Neural crest cell (in vitro differentiated cells): ENCODE measurements at regions not wholly inside any gene's neighbourhood (a gene's known extent, or its start where the extent isn't known, plus 50 kb on each side); places are given as distances from the start of the nearest gene placed in this dataset.

ENCODE experiments used
- DNase-seq: peaks from one replicate; pipeline ENCODE4 v3.0.0; 2021; ENCODE audit warnings: low read depth, mixed read lengths, low spot score
- H3K27ac Mint-ChIP-seq: one replicate; pipeline ENCODE4 v1.8.0; 2021; ENCODE audit warnings: mild to moderate bottlenecking, mixed read lengths; ENCODE audit not compliant: unreplicated experiment
- H3K27me3 Mint-ChIP-seq: 2 replicates; pipeline ENCODE4 v1.8.0; 2021; ENCODE audit warnings: low read depth, mild to moderate bottlenecking, mixed read lengths
- H3K36me3 Mint-ChIP-seq: 2 replicates; pipeline ENCODE4 v1.8.0; 2021; ENCODE audit warnings: low read depth, mild to moderate bottlenecking, mixed read lengths
- H3K4me1 Mint-ChIP-seq: 2 replicates; pipeline ENCODE4 v1.8.0; 2021; ENCODE audit warnings: mixed read lengths
- H3K4me3 Mint-ChIP-seq: one replicate; pipeline ENCODE4 v1.8.0; 2021; ENCODE audit warnings: mild to moderate bottlenecking, mixed read lengths
- H3K9me3 Mint-ChIP-seq: 2 replicates; pipeline ENCODE4 v1.8.0; 2021; ENCODE audit warnings: mixed read lengths
- CTCF ChIP-seq: fragments of 200-600 bp; sonication (generic); conservative IDR thresholded peaks from 2 replicates; pipeline ENCODE4 v1.5.0; 2021; ENCODE audit warnings: antibody characterized with exemption, mild to moderate bottlenecking

DNA sequence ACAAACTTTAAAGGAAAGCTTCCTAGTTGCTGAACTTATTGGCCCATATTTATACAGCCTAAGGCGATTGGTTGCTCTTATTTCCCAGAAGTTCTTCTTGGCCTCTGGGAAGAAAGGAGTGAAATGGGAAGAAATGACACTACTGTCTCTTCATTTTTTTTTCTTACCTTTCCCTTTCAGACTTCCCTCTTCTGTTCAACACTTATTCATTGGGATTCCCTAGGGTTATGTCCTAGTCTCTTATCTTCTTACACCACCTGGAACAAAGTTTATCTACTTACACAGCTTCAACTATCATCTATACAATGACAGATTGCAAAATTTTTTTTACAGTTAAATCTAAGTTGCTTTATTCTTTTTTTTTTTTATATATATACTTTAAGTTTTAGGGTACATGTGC lies 68.0 kb downstream of the SNX12 start:
- H3K4me3 Mint-ChIP-seq, result no peak overlapping the region
- H3K9me3 Mint-ChIP-seq, result peaks cover 2% of the 10 kb centered on the region
- H3K4me1 Mint-ChIP-seq, result peaks cover 7% of the 10 kb centered on the region
- no peak for TF ChIP-seq CTCF
- no peak overlapping the region for H3K27ac Mint-ChIP-seq
- DNase-seq, result no peak
- H3K27me3 Mint-ChIP-seq, result no peaks in the 10 kb centered on the region
- no peaks in the 10 kb centered on the region for H3K36me3 Mint-ChIP-seq

GRCh38 chrX:70998411-70999027 lies 67.6 kb upstream of the SLC7A3 start:
- peak; percentile 5 for DNase-seq
- TF ChIP-seq CTCF, result peak; percentile 52
- Mint-ChIP-seq H3K4me1 (peaks cover 7% of the 10 kb centered on the region), H3K4me3 (no peak overlapping the region), H3K36me3 (peaks cover 2% of the 10 kb centered on the region), H3K9me3 (peaks cover 10% of the 10 kb centered on the region), H3K27ac (no peak overlapping the region), H3K27me3 (no peaks in the 10 kb centered on the region)

DNA sequence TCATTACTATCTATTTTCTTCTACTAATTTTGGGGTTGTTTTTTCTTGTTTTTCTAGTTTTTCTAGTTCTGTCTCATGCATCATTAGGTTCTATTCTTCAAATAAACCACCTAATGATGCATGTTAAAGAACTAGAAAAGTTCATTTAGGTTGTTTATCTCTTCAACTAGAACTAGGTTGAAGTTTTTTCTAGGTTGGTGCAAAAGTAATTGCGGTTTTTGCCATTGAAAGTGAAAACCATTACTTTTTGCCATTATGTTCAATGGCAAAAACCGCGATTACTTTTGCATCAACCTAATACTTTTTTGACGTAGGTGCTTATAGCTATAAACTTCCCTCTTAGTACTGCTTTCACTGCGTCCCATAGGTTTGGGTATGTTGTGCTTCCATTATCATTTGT lies 64.4 kb upstream of the SLC7A3 start:
- Mint-ChIP-seq H3K4me1 (peaks cover 7% of the 10 kb centered on the region), H3K4me3 (no peak overlapping the region), H3K27ac (no peak overlapping the region), H3K9me3 (peaks cover 11% of the 10 kb centered on the region), H3K36me3 (peaks cover 4% of the 10 kb centered on the region), H3K27me3 (no peaks in the 10 kb centered on the region)
- no peak for TF ChIP-seq CTCF
- DNase-seq, result no peak

DNA sequence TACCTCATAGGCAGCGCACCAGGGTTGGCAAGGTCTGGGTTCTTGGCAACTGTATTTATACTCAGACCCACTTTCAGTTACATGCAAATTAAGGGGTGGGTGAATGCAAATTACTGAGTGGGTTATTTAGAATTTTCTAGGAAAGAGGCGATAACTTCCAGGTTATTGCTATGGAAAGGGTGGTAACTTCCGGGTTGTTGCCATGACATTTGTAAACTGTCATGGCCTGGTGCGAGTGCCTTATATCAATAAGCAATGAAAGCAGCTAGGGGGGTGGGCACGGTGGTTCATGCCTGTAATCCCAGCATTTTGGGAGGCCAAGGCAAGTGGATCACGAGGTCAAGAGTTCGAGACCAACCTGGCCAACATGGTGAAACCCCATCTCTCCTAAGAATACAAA lies 57.5 kb upstream of the SLC7A3 start:
- no peaks in the 10 kb centered on the region for H3K27me3 Mint-ChIP-seq

More for the DNA sequence above, 57.5 kb upstream of the SLC7A3 start:
- Mint-ChIP-seq H3K36me3 (peaks cover 2% of the 10 kb centered on the region), H3K4me1 (no peaks in the 10 kb centered on the region), H3K9me3 (peaks cover 4% of the 10 kb centered on the region), H3K4me3 (no peak overlapping the region), H3K27ac (no peak overlapping the region)
- DNase-seq, result no peak
- TF ChIP-seq CTCF, result no peak
